H9 (cell line): ENCODE measurements at regions not wholly inside any gene's neighbourhood (a gene's known extent, or its start where the extent isn't known, plus 50 kb on each side); places are given as distances from the start of the nearest gene placed in this dataset.

Experiments
- DNase-seq: peaks from one replicate; pipeline ENCODE4 v3.0.0-alpha.2; 2017
- H2AFZ ChIP-seq: one replicate; pipeline ENCODE4 v1.6.1; 2013; ENCODE audit warnings: mild to moderate bottlenecking, low read length, control low read depth, moderate library complexity
- H2AK5ac ChIP-seq: 2 replicates; pipeline ENCODE4 v1.6.1; 2013; ENCODE audit warnings: low read length, control low read depth, mixed read lengths; ENCODE audit not compliant: insufficient read length
- H2BK120ac ChIP-seq: one replicate; pipeline ENCODE4 v1.6.1; 2013; ENCODE audit warnings: low read depth, mild to moderate bottlenecking, low read length, control low read depth, inconsistent platforms; ENCODE audit not compliant: poor library complexity, severe bottlenecking
- H2BK12ac ChIP-seq: 2 replicates; pipeline ENCODE4 v1.6.1; 2013; ENCODE audit warnings: low read length, control low read depth, mixed read lengths, low read depth; ENCODE audit not compliant: insufficient read length
- H2BK15ac ChIP-seq: 2 replicates; pipeline ENCODE4 v1.6.1; 2013; ENCODE audit warnings: low read depth, low read length, control low read depth
- H2BK20ac ChIP-seq: one replicate; pipeline ENCODE4 v1.6.1; 2013; ENCODE audit warnings: low read depth, mild to moderate bottlenecking, low read length, control low read depth, inconsistent platforms; ENCODE audit not compliant: poor library complexity, severe bottlenecking
- H2BK5ac ChIP-seq: 2 replicates; pipeline ENCODE4 v1.6.1; 2013; ENCODE audit warnings: low read length, control low read depth, mixed read lengths; ENCODE audit not compliant: insufficient read length
- H3K14ac ChIP-seq: 2 replicates; pipeline ENCODE4 v1.6.1; 2013; ENCODE audit warnings: low read length, control low read depth; ENCODE audit not compliant: insufficient read depth
- H3K18ac ChIP-seq: 2 replicates; pipeline ENCODE4 v1.6.1; 2013; ENCODE audit warnings: low read depth, mild to moderate bottlenecking, mixed read lengths, low read length, control low read depth; ENCODE audit not compliant: insufficient read length
- H3K23ac ChIP-seq: 2 replicates; pipeline ENCODE4 v1.6.1; 2013; ENCODE audit warnings: low read length, control low read depth, mixed read lengths, low read depth; ENCODE audit not compliant: insufficient read length
- H3K23me2 ChIP-seq: 2 replicates; pipeline ENCODE4 v1.6.1; 2013; ENCODE audit warnings: low read depth, mild to moderate bottlenecking, mixed read lengths, low read length, control low read depth; ENCODE audit not compliant: insufficient read length, poor library complexity, severe bottlenecking
- H3K27ac ChIP-seq: 2 replicates; pipeline ENCODE4 v1.5.1; 2013; ENCODE audit warnings: low read length, control low read depth, mixed read lengths, low read depth; ENCODE audit not compliant: insufficient read length
- H3K27me3 ChIP-seq: 2 replicates; pipeline ENCODE4 v1.6.1; 2013; ENCODE audit warnings: low read length, control low read depth, inconsistent platforms; ENCODE audit not compliant: insufficient read depth
- H3K4ac ChIP-seq: 2 replicates; pipeline ENCODE4 v1.6.1; 2013; ENCODE audit warnings: low read depth, mild to moderate bottlenecking, control low read depth, inconsistent platforms, low read length, moderate library complexity
- H3K4me1 ChIP-seq: 2 replicates; pipeline ENCODE4 v1.6.1; 2013; ENCODE audit warnings: low read length, control low read depth, inconsistent platforms; ENCODE audit not compliant: insufficient read depth
- H3K4me2 ChIP-seq: 2 replicates; pipeline ENCODE4 v1.6.1; 2013; ENCODE audit warnings: low read length, control low read depth, mixed read lengths; ENCODE audit not compliant: insufficient read length, insufficient read depth
- H3K56ac ChIP-seq: 2 replicates; pipeline ENCODE4 v1.6.1; 2013; ENCODE audit warnings: low read depth, mild to moderate bottlenecking, mixed read lengths, low read length, control low read depth; ENCODE audit not compliant: insufficient read length
- H3K79me1 ChIP-seq: 2 replicates; pipeline ENCODE4 v1.6.1; 2013; ENCODE audit warnings: low read depth, mild to moderate bottlenecking, moderate library complexity, low read length, control low read depth, inconsistent platforms; ENCODE audit not compliant: insufficient read depth, poor library complexity, severe bottlenecking
- H3K79me2 ChIP-seq: 2 replicates; pipeline ENCODE4 v1.6.1; 2013; ENCODE audit warnings: low read length, control low read depth, inconsistent platforms; ENCODE audit not compliant: insufficient read depth
- H3K9ac ChIP-seq: 2 replicates; pipeline ENCODE4 v1.6.1; 2013; ENCODE audit warnings: low read length, control low read depth, mixed read lengths; ENCODE audit not compliant: insufficient read length; ENCODE audit errors: extremely low read depth
- H3K9me3 ChIP-seq: one replicate; pipeline ENCODE4 v1.6.1; 2013; ENCODE audit warnings: low read depth, low read length, inconsistent platforms; ENCODE audit not compliant: control insufficient read depth
- H3T11ph ChIP-seq: one replicate; pipeline ENCODE4 v1.6.1; 2013; ENCODE audit warnings: mild to moderate bottlenecking, low read length, control low read depth, inconsistent platforms
- H4K20me1 ChIP-seq: one replicate; pipeline ENCODE4 v1.6.1; 2013; ENCODE audit not compliant: control insufficient read depth, insufficient read length, insufficient read depth
- H4K5ac ChIP-seq: 2 replicates; pipeline ENCODE4 v1.6.1; 2013; ENCODE audit warnings: low read depth, mild to moderate bottlenecking, mixed read lengths, low read length, control low read depth; ENCODE audit not compliant: insufficient read length
- H4K8ac ChIP-seq: replicated peaks from 2 replicates; pipeline ENCODE4 v1.6.1; 2013; ENCODE audit warnings: low read length, control low read depth, mixed read lengths, low read depth; ENCODE audit not compliant: insufficient read length
- H4K91ac ChIP-seq: 2 replicates; pipeline ENCODE4 v1.6.1; 2013; ENCODE audit warnings: low read depth, mild to moderate bottlenecking, moderate library complexity, mixed read lengths, low read length, control low read depth; ENCODE audit not compliant: insufficient read length
- H3K27ac Mint-ChIP-seq, 3 experiments: 2 replicates in 2 of 3; 3 replicates in 1 of 3; pipeline ENCODE4 v1.8.0; 2020 to 2021; ENCODE audit warnings: mixed read lengths in 3 of 3, mild to moderate bottlenecking in 1 of 3, moderate library complexity in 1 of 3
- H3K27me3 Mint-ChIP-seq: 2 replicates; pipeline ENCODE4 v1.8.0; 2021; ENCODE audit warnings: low read depth, mild to moderate bottlenecking, moderate library complexity, mixed read lengths
- H3K36me3 Mint-ChIP-seq, 3 experiments: 2 replicates in 2 of 3; 3 replicates in 1 of 3; pipeline ENCODE4 v1.8.0; 2020 to 2021; ENCODE audit warnings: low read depth in 3 of 3, mixed read lengths in 3 of 3; ENCODE audit not compliant: insufficient read depth in 1 of 3
- H3K4me1 Mint-ChIP-seq, 2 experiments: 2 replicates each; pipeline ENCODE4 v1.8.0; 2020; ENCODE audit warnings: mixed read lengths in 2 of 2
- H3K4me3 Mint-ChIP-seq, 2 experiments: 2 replicates in 1 of 2; 3 replicates in 1 of 2; pipeline ENCODE4 v1.8.0; 2020 to 2021; ENCODE audit warnings: mild to moderate bottlenecking in 2 of 2, mixed read lengths in 2 of 2, moderate library complexity in 1 of 2
- H3K9me3 Mint-ChIP-seq, 2 experiments: 2 replicates in 1 of 2; 3 replicates in 1 of 2; pipeline ENCODE4 v1.8.0; 2020; ENCODE audit warnings: mild to moderate bottlenecking in 2 of 2, mixed read lengths in 2 of 2, moderate library complexity in 1 of 2
- CTCF ChIP-seq: fragments of 200-600 bp; sonication (generic); conservative IDR thresholded peaks from 3 replicates; pipeline ENCODE4 v1.8.0; 2021; ENCODE audit warnings: antibody characterized with exemption, mild to moderate bottlenecking
- WGBS: extraction: QIAGEN DNeasy Blood & Tissue Kit; methylation state at CpG from one replicate; pipeline ENCODE4 v1.1.7; 2013; ENCODE audit warnings: missing lambda C conversion rate, low lambda C conversion rate, mixed read lengths; ENCODE audit not compliant: insufficient read length; ENCODE audit errors: extremely low coverage; 5-methylcytosine and 5-hydroxymethylcytosine counted together

- no peaks in the 10 kb centered on the region for H3K27me3 Mint-ChIP-seq
- Histone ChIP-seq H3K9me3 (no peaks in the 10 kb centered on the region), H3K9ac (no peak overlapping the region), H2AFZ (no peak overlapping the region), H4K91ac (no peak overlapping the region), H3K18ac (no peak overlapping the region), H4K5ac (no peak overlapping the region), H3K4me1 (no peaks in the 10 kb centered on the region), H3K4me2 (no peak overlapping the region), H3K27ac (no peak overlapping the region), H2BK20ac (no peak overlapping the region), H2BK120ac (no peak overlapping the region), H3K79me1 (no peaks in the 10 kb centered on the region), H3T11ph (no peak overlapping the region), H4K8ac (no peak overlapping the region), H3K79me2 (no peaks in the 10 kb centered on the region), H3K23me2 (no peaks in the 10 kb centered on the region), H2BK12ac (no peak overlapping the region), H4K20me1 (no peaks in the 10 kb centered on the region), H3K14ac (no peak overlapping the region), H2BK15ac (no peak overlapping the region), H2BK5ac (no peak overlapping the region), H3K27me3 (no peaks in the 10 kb centered on the region), H3K56ac (no peak overlapping the region), H3K4ac (no peak overlapping the region), H2AK5ac (no peak overlapping the region), H3K23ac (no peak overlapping the region)
- H3K27ac Mint-ChIP-seq, result no peak overlapping the region
- no peak for TF ChIP-seq CTCF
- WGBS, result no CpG with 5 or more reads among the region's 5 CpGs
- H3K4me3 Mint-ChIP-seq, result no peak overlapping the region
- no peaks in the 10 kb centered on the region for H3K36me3 Mint-ChIP-seq
- no peaks in the 10 kb centered on the region for H3K4me1 Mint-ChIP-seq
- DNase-seq, result no peak
- H3K9me3 Mint-ChIP-seq, result no peaks in the 10 kb centered on the region
These were observed 245.7 kb downstream of the KCNC2 start for GRCh38 chr12:74963867-74964331.
